ENCODE measurements at regions not wholly inside any gene's neighbourhood (a gene's known extent, or its start where the extent isn't known, plus 50 kb on each side); places are given as distances from the start of the nearest gene placed in this dataset.

DNA sequence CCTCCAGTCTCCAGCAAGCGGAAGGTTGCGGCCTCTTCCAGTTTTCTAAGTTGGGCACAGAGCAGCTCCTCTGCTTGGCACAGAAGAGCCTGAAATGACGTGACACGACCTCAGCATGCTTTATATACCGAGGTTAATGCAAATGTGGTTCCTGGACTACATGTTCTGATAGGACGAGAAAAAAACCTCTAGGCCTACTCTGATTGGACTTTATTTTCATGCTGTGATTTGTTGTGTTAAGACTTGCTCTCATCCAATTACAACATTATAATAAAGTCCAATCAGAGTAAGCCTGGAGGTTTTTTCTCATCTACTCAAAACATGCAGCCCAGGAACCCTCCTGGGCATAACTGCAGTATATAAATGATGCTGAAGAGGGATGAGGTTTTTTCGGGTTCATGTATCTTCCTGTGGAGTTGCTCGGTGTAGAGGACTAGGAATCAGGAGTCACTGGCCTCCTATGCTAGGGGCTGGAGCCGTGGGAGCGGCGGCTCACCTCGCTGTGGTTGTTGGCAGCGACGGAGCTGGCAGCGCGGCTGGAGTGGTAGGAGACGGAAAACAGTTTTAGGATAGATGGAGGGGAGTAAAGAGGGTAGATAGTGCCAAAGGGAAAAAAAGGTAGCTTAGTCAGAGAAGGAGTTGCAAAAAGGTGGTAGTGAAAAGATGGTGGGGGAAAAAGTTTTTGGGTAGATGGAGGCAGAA is 878.0 kb downstream of the KCNJ18 start:
- TF ChIP-seq, protein P1, sequence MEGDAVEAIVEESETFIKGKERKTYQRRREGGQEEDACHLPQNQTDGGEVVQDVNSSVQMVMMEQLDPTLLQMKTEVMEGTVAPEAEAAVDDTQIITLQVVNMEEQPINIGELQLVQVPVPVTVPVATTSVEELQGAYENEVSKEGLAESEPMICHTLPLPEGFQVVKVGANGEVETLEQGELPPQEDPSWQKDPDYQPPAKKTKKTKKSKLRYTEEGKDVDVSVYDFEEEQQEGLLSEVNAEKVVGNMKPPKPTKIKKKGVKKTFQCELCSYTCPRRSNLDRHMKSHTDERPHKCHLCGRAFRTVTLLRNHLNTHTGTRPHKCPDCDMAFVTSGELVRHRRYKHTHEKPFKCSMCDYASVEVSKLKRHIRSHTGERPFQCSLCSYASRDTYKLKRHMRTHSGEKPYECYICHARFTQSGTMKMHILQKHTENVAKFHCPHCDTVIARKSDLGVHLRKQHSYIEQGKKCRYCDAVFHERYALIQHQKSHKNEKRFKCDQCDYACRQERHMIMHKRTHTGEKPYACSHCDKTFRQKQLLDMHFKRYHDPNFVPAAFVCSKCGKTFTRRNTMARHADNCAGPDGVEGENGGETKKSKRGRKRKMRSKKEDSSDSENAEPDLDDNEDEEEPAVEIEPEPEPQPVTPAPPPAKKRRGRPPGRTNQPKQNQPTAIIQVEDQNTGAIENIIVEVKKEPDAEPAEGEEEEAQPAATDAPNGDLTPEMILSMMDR (IDR thresholded peaks at IDR 0.05) = no peak
- TF ChIP-seq POLR2A (IDR thresholded peaks at IDR 0.05) = no peak

All from adrenal gland (tissue), 5 donors.